ENCODE measurements at regions not wholly inside any gene's neighbourhood (a gene's known extent, or its start where the extent isn't known, plus 50 kb on each side); places are given as distances from the start of the nearest gene placed in this dataset.

GRCh38 chr4:161206528-161207080 is 957.2 kb downstream of the FSTL5 start:
- ATAC-seq = no peak
- no peaks in the 10 kb centered on the region for H3K4me1 ChIP-seq
- no peaks in the 10 kb centered on the region for H3K27me3 ChIP-seq
- intact Hi-C loops (cut with DNase I) = no loop called here
- H3K36me3 ChIP-seq = no peaks in the 10 kb centered on the region
- H3K27ac ChIP-seq = no peak overlapping the region
- WGBS, 2 donors = 77 to 83% methylated on average over 2 of the region's 2 CpGs
- no peak overlapping the region for H3K4me3 ChIP-seq
- H3K9me3 ChIP-seq = peaks cover 0 to 26% (median 7%) of the 10 kb centered on the region in 11 donors
- DNase-seq = no peak
- TF ChIP-seq CTCF (IDR thresholded peaks at IDR 0.05) = no peak

GRCh38 chr4:161203865-161204264 is 959.9 kb downstream of the FSTL5 start:
- Histone ChIP-seq H3K4me3 (no peak overlapping the region), H3K4me1 (no peaks in the 10 kb centered on the region), H3K9me3 (peaks cover 0 to 10% (median 0%) of the 10 kb centered on the region in 11 donors), H3K36me3 (no peaks in the 10 kb centered on the region), H3K27ac (no peak overlapping the region), H3K27me3 (no peaks in the 10 kb centered on the region)
- 74 to 80% methylated on average over 3 of the region's 3 CpGs for WGBS, 2 donors
- intact Hi-C loops (cut with DNase I) = no loop called here
- DNase-seq (no peak), ATAC-seq (no peak)
- no peak for TF ChIP-seq CTCF (IDR thresholded peaks at IDR 0.05)

GRCh38 chr4:161197912-161198311 is 965.9 kb downstream of the FSTL5 start:
- H3K36me3 ChIP-seq = no peaks in the 10 kb centered on the region
- no peaks in the 10 kb centered on the region for H3K4me1 ChIP-seq
- no peaks in the 10 kb centered on the region for H3K27me3 ChIP-seq
- H3K4me3 ChIP-seq = no peak overlapping the region
- DNase-seq = no peak
- no peak for TF ChIP-seq CTCF (IDR thresholded peaks at IDR 0.05)
- no peak for ATAC-seq
- intact Hi-C loops (cut with DNase I) = loop anchor here in 1 of 10 donors (5.0 kb wide), 1 partner anchor 1684 kb away; no protein-coding TSS in a partner anchor
- peaks cover 0 to 8% (median 0%) of the 10 kb centered on the region in 11 donors for H3K9me3 ChIP-seq
- H3K27ac ChIP-seq = no peak overlapping the region
- WGBS, 2 donors = 65 to 77% methylated on average over 2 of the region's 2 CpGs

- intact Hi-C loops (cut with DNase I) = loop anchor here in 1 of 10 donors (5.0 kb wide), 1 partner anchor 1685 kb away; no protein-coding TSS in a partner anchor
- no peaks in the 10 kb centered on the region for H3K4me1 ChIP-seq
- H3K27me3 ChIP-seq = no peaks in the 10 kb centered on the region
- no peak for ATAC-seq
- H3K27ac ChIP-seq = no peak overlapping the region
- H3K4me3 ChIP-seq = no peak overlapping the region
- peaks cover 0 to 8% (median 0%) of the 10 kb centered on the region in 11 donors for H3K9me3 ChIP-seq
- no peaks in the 10 kb centered on the region for H3K36me3 ChIP-seq
- no peak for TF ChIP-seq CTCF (IDR thresholded peaks at IDR 0.05)
- DNase-seq = no peak
- WGBS, 2 donors = 75 to 76% methylated on average over 4 of the region's 4 CpGs
These were observed 966.3 kb downstream of the FSTL5 start for GRCh38 chr4:161197474-161197873.
